Stimulated activated naive CD8-positive, alpha-beta T cell treated with anti-CD3 and anti-CD28 coated beads, Interleukin-15, Interleukin-2, amounts not matched to agents 100 U/mL and 50 U/mL, for 24 hours (primary cell): ENCODE measurements at regions not wholly inside any gene's neighbourhood (a gene's known extent, or its start where the extent isn't known, plus 50 kb on each side); places are given as distances from the start of the nearest gene placed in this dataset.
"Not testable (repeated sequence)": the region's sequence is repeated elsewhere in the genome, so short reads cannot be mapped to it uniquely, and the experiment has no call there.

Experiments used
- ATAC-seq: fragments of 150-1000 bp; cut with Tn5 transposase; one replicate; pipeline ENCODE4 v1.10.0; 2021
- DNase-seq: peaks from one replicate; pipeline ENCODE4 v3.0.0; 2021

DNA sequence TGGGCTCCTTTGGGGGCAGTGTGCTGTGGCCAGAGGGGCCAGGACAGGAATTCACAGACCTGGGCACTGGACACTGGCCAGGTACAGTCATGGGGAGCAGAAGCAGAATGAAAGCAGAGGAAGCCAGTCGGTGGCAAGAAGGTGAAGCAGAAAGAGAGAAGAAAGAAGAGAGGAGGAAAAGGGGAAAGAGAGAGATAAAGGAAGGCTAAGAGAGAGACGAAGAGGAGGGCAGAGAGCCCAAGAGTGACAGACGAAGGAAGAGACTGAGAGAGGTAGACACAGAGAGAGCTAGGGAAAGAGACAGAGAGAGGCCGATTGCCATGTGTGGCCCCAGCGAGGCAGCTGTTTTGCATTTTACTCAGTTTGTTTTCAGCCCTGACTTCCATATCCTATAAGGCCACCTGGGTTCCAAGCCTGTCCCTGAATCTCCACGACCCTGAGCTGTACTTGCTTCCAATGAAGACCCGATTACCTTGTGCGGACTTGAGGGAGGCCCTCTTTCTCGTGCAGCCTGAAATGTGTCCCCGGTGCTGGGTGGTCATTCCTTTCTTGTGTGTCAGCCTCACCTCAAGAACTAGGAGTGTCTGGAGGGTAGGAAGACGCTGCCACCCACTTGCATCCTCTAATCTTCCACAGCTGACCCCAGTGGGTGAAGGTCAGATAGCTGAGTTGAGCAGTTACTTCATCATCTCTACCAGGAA, 73.9 kb downstream of the LSM3 start:
- no peak for ATAC-seq
- no peak for DNase-seq

DNA sequence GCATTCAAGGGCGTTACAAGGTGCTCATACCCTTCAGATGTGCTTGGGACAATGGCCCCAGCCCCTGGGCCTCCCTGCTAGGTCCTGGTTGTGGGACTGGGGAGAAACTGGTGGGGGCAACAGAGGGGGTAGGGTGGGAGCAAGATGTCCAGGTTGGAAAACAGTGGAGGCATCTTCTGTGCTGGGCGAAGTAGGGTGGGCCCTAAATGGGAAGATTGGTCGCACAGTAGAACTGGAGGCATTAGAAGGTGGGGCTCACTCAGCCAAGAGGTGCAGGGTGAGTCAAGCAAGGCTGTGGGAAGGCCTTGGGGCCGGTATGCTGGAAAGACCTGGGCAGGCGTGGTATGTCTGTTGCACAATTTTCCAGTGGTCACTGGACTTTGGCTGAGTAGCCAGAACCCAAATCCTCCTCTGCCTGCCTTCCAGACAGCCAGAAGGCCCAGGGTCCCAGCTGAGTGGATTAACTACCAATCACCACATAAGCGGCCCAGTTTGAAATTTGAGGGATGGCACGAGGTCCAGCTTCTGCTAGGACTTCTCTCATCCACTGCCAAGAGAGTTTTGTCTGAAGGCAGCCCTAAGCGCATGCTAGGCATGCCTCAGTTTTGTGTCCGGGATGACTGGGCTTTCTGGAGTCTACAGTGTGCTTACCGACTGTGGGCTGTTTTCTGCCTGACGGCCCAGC, 74.5 kb downstream of the LSM3 start:
- DNase-seq (no peak), ATAC-seq (no peak)

DNA sequence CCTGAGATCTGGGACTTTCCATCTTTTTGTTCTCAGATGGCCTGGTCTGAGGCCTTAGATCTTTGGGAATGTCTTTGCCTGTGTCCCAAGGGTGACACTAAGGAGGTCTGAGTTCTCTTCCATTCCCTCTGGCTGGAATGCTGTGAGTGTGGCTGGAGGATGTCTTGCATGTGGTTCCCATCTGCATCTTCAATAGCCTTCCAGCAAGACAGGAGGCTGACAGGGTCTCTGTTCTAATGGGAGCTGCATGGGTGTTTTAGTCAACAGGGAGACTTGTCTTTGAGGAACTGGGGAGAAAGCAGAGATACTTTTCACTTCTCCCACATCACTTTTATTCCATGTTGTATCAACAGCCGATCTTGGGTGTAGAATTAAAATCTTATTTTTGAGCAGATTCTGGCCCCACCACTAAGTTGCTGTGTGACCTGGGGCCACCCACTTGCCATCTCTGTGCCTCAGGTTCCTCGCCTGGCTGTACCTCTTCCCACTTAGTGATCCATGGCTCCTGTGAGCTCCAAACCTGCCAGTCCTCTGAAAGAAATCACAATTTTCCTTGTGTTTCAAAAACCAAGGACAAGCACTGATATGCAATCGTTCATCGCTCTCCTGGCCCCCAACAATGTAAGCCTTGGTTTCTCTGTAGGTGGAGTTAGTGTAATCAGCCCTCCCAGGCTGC, 75.2 kb downstream of the LSM3 start:
- ATAC-seq: no peak

DNA sequence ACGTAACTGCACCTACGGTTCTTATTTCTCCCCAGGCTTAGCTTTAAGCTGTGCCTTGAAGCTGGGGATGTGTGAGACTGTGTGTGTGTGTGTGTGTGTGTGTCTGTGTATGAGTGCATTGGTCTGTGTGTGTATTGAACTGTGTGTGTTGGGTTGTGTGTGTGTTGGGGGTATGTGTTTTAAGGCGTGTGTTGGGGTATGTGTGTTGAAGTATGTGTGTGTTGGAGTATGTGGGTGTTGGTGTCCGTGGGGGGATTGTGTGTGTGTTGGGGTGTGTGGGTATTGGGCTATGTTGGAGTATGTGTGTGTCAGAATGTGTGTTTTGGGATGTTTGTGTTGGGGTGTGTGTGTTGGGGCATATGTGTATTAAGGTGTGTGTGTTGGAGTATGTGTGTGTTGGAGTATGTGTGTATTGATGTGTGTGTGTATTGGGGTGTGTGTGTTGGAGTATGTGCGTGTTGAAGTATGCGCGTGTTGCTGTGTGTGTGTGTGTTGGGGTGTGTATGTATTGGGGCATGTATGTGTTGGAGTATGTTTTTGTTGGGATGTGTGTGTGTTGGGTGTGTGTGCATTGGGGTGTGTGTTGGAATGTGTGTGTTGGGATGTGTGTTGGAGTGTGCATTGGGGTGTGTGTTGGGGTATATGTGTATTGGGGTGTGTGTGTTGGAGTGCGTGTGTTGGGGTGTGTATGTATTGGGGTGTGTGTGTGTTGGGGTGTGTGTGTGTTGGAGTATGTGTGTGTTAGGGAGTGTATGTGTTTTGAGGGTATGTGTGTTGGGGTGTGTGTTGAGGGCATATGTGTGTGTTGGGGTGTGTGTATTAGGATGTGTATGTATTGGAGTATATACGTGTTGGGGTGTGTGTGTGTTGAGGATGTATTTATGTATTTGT, 76.4 kb downstream of the LSM3 start:
- no peak for ATAC-seq

More for the DNA sequence above, 75.2 kb downstream of the LSM3 start:
- no peak for DNase-seq

DNA sequence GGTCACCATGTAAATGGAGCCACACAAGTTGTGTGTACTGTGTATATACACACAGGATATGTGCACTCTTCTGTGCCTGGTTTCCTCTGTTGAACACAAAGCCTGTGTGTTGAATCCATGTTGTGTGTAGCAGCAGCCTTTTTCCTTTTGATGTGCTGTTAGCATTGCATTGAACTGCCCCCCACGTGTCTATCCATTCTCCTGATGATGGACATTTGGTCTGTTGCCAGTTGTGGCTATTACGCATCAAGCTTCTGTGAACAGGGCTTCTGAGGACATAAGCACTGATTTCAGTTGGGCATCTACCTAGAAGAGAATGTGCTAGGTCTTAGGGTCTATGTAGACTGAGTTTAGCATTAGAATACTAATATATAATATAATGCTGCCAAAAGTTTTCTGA, 77.4 kb downstream of the LSM3 start:
- ATAC-seq (no peak), DNase-seq (no peak)

More for the DNA sequence above, 76.4 kb downstream of the LSM3 start:
- DNase-seq: no peak

DNA sequence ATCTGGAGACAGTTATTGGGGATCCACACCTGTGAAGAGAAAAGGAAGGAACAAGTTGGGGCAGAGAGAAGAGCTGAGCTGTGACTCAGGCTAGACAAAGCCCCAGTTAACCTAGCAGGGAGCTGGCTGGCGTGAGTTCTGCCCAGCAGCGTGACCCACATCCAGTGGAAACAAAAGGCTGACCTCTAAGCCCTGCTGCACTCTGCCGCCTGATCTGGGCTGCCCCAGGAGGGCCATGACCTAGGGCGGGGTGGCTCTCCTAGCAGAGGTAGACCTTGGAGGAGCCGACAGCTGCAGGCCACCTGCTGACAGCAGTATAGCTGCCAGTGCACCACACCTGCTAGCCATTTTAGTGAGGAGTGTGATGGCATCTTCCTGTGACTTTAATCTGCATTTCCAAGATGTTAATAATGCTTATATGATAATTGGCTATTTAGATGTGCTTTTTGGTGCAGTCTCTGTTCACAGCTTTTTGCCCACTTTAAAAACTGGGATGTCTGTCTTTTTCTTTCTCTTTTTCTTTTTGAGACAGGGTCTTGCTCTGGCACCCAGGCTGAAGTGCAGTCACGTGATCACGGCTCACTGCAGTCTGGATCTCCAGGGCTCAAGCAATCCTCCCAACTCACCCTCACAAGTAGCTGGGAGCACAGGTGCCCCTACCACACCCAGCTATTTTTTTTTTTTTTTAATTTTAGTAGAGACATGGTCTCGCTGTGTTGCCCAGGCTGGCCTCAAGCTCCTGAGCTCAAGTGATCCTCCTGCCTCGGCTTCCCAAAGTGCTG, 78.1 kb downstream of the LSM3 start:
- DNase-seq (no peak), ATAC-seq (no peak)

DNA sequence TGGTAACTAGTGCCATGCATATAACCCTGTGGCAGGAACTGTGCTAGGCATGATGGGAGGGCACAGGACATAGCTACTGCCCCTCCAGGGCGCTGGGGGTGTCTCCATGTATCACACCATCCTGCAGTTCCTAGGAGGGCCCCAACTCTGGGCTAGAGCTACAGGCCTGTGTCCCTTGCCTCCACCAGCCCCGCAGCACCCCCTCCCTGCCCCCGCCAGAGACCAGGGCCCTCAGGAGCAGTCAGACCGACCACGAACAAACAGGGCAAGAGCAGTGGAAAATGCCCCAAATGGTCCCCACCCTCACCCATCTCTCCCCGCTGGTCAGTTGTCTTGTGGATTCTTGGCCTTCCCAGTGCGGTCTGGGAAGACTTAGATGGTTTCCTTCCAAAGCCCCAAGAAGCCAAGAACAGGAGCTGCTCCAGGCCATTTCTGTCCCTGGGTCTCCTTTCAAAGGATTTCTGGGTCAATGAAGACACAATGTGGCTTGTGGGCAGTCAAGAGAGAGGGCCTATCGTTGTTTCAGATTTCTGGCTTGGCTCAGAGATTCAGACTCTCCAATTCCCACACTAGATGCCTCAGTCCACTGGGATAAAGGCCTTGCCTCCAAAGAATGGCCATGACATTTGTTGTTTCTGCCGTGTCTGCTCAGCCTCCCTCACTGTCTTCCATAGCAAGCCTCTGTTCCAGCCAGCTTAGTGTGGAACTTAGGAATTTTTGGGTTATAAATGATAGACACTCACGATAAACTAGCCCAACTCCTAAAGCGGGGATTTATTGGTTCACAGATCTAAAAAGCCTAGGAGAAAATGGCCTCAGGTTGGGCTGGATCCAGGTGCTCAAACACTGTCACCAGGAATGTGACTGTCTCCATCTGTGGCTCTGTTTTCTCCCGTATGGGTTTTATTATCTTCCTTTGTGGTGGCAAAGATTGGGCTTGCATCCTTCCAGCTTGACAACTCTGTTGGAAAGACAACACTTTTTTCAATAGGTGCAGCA, 80.6 kb downstream of the LSM3 start:
- ATAC-seq (no peak), DNase-seq (no peak)

DNA sequence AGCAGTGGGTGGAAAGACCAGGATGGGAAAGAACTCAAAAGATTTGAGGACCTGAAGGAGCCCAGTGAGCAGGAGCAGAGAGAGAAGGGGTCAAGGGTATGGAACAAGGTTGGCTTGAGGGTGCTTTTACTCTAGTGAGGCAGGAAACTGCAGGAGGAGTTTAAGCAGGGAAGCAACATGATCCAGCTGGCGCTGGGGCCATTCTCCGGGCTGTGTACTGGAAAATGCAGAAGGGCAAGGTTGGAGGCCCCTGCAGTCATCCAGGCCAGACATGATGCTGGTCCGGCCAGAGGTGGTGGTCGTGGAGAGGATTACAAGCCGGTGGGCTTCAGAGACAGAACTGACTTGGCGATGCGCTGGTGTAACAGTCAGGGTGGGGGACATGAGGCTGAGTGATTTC, 81.8 kb downstream of the LSM3 start:
- DNase-seq: no peak
- ATAC-seq: no peak

DNA sequence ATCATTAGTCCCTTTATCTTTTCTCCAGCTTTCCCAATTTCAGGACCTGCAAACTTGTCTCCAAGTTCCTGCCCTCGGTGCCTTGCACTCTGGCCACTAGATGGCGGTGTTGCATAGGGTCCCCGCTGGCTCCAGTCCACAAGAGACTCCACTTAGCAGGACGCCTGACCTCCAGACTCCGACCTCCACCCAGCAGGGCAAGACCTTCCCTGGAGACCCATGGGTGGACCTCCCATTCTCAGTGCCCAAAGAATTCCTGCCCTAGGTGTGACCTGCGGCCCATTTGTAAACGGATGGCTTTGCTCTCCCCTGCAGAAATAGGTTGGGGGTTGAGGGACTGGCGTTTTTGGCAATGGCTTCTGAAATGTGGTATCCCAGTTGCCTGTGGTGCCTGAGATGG, 82.6 kb downstream of the LSM3 start:
- DNase-seq (peak; percentile 88), ATAC-seq (no peak)

DNA sequence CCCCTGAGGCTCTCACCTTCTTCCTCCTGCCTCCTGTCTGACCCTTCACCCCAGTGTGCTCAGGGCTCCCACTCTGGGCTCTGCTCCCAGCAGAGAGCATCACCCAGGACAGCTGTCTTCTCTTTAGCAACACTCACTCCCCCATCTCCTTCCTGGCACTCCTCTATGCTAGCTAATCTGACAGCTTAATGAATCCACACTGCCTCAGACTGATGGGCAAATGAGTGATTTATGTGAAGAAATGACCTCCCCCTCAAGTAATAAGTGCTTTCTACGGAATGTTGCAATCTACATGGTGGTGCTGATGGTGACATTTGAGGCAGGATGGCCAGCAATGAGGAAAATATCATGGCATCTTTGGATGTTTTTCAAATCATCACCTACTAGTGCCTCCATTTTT, 83.6 kb downstream of the LSM3 start:
- no peak for DNase-seq
- no peak for ATAC-seq

DNA sequence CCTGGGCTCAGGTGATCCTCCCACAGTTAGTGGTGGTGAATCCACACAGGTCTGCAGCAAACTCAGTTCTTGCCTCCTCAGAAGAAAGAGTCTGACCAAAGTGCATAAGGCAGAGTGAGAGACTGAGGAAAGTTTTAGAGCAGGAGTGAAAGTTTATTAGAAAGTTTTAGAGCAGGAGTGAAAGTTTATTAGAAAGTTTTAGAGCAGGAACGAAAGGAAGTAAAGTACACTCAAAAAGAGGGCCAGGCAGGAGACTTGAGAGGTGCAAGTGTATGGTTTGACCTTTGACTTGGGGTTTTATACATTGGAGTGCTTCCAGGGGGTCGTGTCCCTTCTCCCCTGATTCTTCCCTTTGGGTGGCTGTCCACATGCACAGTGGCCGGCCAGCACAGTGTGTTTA, 84.2 kb downstream of the LSM3 start:
- DNase-seq (no peak), ATAC-seq (no peak)

DNA sequence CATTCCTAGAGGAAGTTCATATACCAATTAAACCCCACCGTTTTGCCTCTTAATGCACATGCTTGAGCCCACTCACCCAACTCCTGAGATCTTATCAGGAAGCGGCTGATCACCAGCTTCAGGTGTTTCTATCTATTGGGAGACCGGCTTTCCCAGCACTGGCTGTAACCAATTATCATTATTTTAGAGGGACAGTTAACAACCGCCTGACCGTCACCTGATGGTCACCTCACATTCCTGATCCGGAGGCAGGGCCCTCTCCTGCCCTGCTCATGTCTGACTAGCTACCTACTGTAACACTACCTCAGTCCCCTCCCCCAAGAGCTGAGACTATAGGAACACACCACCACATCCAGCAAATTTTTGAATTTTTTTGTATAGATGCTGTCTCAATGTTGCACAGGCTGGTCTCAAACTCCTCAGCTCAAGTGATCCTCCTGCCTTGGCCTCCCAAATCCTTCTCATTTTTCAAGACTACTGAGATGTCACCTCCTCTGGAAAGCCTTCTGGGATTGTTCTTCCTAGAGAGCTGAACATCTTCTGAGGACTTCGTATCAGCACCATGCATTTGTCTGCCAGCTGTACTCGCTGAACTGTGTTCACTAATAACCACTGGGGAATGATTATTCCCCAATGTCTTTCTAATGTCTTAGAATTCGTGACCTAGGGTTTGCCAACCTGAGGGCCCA, 84.8 kb downstream of the LSM3 start:
- ATAC-seq: no peak
- DNase-seq: no peak

DNA sequence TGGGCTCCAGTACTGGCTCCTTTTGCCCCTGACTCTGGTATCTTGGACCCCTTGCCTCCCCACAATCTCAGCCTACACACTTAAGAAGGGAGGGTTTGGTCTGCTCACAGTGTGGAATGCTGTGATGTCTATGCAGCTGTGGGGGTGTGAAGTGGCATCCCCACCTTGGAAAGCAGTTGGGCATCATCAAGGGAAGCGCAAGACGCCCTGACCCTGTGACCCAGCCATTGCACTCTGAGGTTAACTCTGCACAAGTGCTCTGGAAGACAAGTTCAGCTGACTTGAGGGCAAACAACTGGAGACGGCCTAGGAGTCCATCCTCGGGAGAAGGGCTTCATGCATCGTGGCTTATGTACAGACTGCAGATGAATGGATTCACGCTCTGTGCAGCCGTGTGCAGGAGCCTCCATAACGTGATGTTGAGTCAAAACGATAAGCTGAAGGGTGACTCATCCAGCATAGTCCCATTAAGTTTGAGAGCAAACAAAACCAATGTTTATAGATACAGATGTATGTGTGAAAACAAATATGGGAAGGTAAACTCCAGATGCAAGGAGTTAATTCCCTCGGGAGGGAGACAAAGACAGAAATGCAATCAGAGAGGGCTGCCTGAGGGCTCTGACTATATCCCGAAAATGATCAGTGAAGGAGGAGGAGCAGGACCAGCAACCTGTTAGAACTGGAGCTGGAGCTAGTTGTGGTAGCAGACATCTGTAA, 86.8 kb downstream of the LSM3 start:
- DNase-seq (no peak), ATAC-seq (no peak)

DNA sequence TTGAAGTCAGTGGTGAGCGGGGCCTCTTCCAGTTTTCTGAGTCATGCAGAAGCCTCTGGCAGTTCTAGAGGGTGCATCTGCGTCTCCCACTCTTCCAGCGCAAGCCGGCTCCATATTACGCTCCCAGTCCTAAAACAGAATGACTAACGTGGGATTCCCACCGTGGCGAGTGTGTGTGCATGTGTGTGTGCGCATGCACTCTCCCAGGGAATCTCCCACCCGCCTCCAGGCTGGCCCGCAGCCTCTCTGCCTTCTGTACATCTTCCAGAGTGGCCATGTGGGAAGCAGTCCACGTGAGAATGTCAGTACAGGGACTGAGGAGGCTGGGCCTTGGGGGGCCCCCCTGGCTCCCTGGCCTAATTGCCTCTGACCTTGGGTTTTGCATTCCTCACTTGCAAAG, 87.7 kb downstream of the LSM3 start:
- DNase-seq (no peak), ATAC-seq (peak; percentile 31)

DNA sequence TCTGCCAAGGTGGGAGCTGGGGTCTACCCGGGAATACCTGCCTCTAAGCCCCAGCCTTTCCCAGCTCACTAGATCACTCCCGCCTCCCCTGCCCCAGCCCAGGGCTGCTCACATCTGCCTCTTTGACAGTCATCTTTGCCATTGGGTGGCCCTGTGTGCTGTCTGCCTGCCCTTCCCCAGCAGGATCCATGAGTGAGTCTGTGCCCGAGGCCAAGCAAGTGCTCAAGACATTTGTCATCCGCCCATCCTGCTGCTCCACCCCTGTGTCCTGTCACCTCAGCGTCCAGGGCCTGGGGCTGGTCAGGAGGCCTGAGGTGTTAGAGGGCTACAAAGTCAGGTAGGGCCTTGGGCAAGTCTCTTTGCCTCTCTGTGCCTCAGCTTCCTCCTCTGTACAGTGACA, 89.4 kb downstream of the LSM3 start:
- DNase-seq: no peak
- ATAC-seq: no peak

DNA sequence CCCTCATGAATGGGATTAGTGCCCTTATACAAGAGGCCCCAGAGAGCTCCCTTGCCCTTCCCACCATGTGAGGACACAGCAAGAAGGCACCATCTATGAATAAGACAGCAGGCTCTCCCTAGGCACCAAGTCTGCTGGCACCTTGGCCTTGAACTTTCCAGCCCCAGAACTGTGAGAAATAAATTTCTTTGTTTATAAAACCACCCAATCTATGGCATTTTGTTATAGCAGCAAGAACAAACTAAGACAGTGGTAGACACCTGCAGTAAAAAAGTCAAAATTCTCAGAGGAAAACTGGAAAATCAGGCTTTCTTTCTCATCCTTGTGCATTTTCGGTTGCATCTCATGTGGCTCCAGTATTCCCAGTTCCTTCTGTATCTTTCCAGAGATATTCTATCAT, 90.3 kb downstream of the LSM3 start:
- ATAC-seq (no peak), DNase-seq (no peak)

DNA sequence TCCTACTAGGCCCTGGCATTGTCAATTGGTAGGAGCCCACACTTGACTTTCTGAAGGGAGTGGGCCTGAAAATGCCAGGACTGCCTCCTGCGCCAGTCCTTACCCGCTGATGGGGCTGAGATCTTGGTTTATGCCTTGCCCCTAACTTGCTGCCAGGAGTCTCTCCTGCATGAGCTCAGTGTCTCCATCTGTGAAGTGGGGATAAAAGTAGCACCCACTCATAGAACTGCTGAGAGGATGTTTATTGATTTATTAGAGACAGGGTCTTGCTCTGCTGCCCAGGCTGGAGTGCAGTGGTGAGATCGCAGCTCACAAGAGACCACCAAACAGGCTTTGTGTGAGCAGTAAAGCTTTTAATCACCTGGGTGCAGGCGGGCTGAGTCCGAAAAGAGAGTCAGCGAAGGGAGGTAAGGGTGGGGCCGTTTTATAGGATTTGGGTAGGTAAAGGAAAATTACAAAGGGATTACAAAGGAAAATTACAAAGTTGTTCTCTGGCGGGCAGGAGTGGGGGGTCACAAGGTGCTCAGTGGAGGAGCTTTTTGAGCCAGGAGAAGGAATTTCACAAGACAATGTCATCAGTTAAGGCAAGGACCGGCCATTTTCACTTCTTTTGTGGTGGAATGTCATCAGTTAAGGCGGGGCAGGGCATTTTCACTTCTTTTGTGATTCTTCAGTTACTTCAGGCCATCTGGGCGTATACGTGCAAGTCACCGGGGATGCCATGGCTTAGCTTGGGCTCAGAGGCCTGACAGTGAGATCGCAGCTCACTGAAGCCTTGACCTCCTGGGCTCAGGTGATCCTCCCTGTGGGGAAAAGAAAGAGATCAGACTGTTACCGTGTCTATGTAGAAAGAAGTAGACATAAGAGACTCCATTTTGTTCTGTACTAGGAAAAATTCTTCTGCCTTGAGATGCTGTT, 93.7 kb downstream of the LSM3 start:
- ATAC-seq, DNase-seq: not testable (repeated sequence)
